K562 (cell line): ENCODE measurements at regions not wholly inside any gene's neighbourhood (a gene's known extent, or its start where the extent isn't known, plus 50 kb on each side); places are given as distances from the start of the nearest gene placed in this dataset.

Experiments used
- CREB3L1 ChIP-seq: fragments of 450-650 bp; IDR thresholded peaks from 2 replicates; pipeline ENCODE4 v1.6.1; 2014; ENCODE audit warnings: low read depth, mild to moderate bottlenecking, moderate library complexity, borderline replicate concordance
- HBP1 ChIP-seq: fragments of 450-650 bp; formaldehyde crosslinking; IDR thresholded peaks from 2 replicates; pipeline ENCODE4 v1.4.0; 2022; ENCODE audit warnings: missing genetic modification characterization
- ILK ChIP-seq: fragments of 450-650 bp; IDR thresholded peaks from 2 replicates; pipeline ENCODE4 v1.6.1; 2016; ENCODE audit warnings: missing genetic modification characterization, low read depth, mild to moderate bottlenecking, missing compliant biosample characterization, moderate library complexity, borderline replicate concordance
- NR0B1 ChIP-seq: fragments of 450-650 bp; IDR thresholded peaks from one replicate; pipeline ENCODE4 v1.6.1; 2018; ENCODE audit warnings: mild to moderate bottlenecking, moderate library complexity; ENCODE audit not compliant: partially characterized antibody
- RBM17 ChIP-seq: fragments of 200-400 bp; formaldehyde crosslinking; IDR thresholded peaks from 2 replicates; pipeline ENCODE4 v1.6.1; 2017; ENCODE audit warnings: low read depth, mild to moderate bottlenecking, low read length, borderline replicate concordance
- SMAD1 ChIP-seq: fragments of 150-350 bp; IDR thresholded peaks from 2 replicates; pipeline ENCODE4 v1.6.1; 2014; ENCODE audit warnings: low read length, low read depth; ENCODE audit not compliant: partially characterized antibody
- STAT5A ChIP-seq: IDR thresholded peaks from 2 replicates; pipeline ENCODE4 v1.6.1; 2012; ENCODE audit warnings: low read length, inconsistent platforms, borderline replicate concordance
- TAL1 ChIP-seq: fragments of 450-650 bp; IDR thresholded peaks from 2 replicates; pipeline ENCODE4 v1.6.1; 2016; ENCODE audit warnings: mild to moderate bottlenecking
- WHSC1 ChIP-seq: IDR thresholded peaks from one replicate; pipeline ENCODE4 v1.6.1; 2012; ENCODE audit warnings: low read length, control low read depth, inconsistent platforms
- ZFP1 ChIP-seq: fragments of 450-650 bp; formaldehyde crosslinking; IDR thresholded peaks from 2 replicates; pipeline ENCODE4 v1.4.0; 2020; ENCODE audit warnings: mild to moderate bottlenecking, mixed read lengths
- ZHX1 ChIP-seq: fragments of 150-350 bp; conservative IDR thresholded peaks from 2 replicates; pipeline ENCODE4 v1.6.1; 2014; ENCODE audit warnings: low read length
- ZNF384 ChIP-seq: IDR thresholded peaks from 2 replicates; pipeline ENCODE4 v1.6.1; 2012; ENCODE audit warnings: low read depth, low read length, improper control_type of control experiment
- ZNF79 ChIP-seq: fragments of 250-450 bp; sonication (Bioruptor Pico); IDR thresholded peaks from 2 replicates; pipeline ENCODE4 v1.4.0; 2020; ENCODE audit warnings: low read depth, mild to moderate bottlenecking, moderate library complexity
- TF ChIP-seq, protein P1 (sequence below): fragments of 250-450 bp; sonication (Bioruptor Pico); IDR thresholded peaks from 2 replicates; pipeline ENCODE4 v1.4.0; 2020

DNA sequence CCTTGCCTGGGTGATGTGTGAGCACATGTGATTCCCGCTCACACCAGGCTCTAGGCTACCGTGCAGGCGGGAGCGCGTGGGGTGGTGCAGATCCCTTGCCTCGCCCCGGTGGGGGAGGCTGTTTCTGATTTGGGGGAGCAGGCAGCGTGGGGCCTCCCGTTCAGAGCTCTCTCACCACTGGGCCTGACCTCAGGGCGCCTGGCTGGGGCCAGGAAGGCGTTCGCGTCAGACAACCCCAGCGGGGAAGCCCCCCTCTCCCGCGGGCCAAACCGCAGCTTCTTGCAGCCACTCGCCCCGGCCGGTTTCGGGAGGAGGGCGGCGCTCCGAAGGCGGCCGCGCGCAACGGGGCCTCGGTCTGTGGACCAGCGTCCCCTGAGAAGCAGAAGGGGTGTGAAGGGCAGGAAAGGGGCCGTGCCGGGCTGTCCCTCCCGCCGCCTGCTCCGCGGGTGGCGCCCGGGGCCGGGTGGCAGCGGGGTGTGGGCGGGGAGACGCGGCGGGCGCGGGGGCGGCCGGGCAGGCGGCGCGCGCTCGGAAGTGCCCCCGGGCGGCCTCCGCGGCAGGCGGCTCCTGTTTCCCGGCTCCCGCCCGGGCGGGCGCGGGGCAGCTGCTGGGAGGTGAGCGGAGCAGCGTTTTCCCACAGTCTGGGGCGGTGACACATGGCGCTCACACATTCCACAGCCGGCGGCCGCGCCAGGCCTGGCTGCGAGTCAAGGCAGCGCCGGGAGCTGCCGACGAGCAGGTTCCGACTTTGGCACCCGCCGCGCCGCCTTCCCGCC lies 65.1 kb upstream of the HES1 start (continued):
- TF ChIP-seq ZHX1, result no peak
- no peak for TF ChIP-seq SMAD1
- TF ChIP-seq STAT5A, result no peak
- TF ChIP-seq WHSC1, result no peak
- no peak for TF ChIP-seq NR0B1
- TF ChIP-seq CREB3L1, result peak; percentile 47; the same call in 1 of the 2 replicates
- TF ChIP-seq ZNF384, result no peak
- TF ChIP-seq ILK (tag), result no peak
- TF ChIP-seq RBM17, result no peak
- TF ChIP-seq, protein P1, sequence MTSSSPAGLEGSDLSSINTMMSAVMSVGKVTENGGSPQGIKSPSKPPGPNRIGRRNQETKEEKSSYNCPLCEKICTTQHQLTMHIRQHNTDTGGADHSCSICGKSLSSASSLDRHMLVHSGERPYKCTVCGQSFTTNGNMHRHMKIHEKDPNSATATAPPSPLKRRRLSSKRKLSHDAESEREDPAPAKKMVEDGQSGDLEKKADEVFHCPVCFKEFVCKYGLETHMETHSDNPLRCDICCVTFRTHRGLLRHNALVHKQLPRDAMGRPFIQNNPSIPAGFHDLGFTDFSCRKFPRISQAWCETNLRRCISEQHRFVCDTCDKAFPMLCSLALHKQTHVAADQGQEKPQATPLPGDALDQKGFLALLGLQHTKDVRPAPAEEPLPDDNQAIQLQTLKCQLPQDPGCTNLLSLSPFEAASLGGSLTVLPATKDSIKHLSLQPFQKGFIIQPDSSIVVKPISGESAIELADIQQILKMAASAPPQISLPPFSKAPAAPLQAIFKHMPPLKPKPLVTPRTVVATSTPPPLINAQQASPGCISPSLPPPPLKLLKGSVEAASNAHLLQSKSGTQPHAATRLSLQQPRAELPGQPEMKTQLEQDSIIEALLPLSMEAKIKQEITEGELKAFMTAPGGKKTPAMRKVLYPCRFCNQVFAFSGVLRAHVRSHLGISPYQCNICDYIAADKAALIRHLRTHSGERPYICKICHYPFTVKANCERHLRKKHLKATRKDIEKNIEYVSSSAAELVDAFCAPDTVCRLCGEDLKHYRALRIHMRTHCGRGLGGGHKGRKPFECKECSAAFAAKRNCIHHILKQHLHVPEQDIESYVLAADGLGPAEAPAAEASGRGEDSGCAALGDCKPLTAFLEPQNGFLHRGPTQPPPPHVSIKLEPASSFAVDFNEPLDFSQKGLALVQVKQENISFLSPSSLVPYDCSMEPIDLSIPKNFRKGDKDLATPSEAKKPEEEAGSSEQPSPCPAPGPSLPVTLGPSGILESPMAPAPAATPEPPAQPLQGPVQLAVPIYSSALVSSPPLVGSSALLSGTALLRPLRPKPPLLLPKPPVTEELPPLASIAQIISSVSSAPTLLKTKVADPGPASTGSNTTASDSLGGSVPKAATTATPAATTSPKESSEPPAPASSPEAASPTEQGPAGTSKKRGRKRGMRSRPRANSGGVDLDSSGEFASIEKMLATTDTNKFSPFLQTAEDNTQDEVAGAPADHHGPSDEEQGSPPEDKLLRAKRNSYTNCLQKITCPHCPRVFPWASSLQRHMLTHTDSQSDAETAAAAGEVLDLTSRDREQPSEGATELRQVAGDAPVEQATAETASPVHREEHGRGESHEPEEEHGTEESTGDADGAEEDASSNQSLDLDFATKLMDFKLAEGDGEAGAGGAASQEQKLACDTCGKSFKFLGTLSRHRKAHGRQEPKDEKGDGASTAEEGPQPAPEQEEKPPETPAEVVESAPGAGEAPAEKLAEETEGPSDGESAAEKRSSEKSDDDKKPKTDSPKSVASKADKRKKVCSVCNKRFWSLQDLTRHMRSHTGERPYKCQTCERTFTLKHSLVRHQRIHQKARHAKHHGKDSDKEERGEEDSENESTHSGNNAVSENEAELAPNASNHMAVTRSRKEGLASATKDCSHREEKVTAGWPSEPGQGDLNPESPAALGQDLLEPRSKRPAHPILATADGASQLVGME (CRISPR knock-in tag), result peak; percentile 56; the same call in 1 of the 2 replicates
- TF ChIP-seq TAL1, result no peak
- TF ChIP-seq HBP1 (CRISPR knock-in tag), result no peak
- TF ChIP-seq ZFP1 (CRISPR knock-in tag), result no peak
- no peak for TF ChIP-seq ZNF79
